ENCODE measurements at regions not wholly inside any gene's neighbourhood (a gene's known extent, or its start where the extent isn't known, plus 50 kb on each side); places are given as distances from the start of the nearest gene placed in this dataset.

DNA sequence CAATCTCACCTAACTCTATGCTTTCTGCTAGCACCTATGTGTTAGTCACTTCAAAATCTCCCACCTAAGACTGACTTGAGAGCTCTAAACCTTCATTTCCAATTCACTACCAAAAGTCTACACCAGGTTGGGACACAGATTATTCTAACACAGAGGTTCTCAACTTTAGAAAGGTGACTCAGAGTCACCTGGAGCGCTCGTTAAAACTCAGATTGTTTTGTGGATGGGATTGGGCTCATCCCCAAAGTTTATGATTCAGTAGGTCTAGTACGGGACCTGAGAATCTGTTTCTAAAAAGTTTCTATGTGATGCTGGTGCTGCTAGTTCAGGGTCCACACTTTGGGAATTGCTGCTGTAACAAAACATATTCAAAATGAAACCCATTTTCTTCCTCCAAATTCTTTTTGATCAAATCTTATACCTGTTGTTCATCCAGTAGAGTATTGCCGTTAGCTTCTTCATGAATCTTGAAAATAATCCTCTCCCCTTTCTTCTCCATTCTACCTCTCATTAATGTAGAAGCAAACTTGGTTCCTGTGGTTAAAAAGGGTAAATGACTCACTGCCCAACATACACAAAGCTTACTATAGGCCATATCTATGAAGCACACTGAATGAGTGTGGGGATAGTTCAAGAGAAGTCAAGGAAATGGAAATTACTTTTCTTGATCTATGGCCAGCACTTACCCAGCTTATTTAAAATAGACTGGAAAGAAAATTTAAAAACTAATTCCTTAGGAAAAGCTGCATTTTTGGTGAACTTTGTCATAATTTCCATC, 206.7 kb downstream of the KIF21A start:
- Histone ChIP-seq H3K36me3 (no peaks in the 10 kb centered on the region), H3K4me1 (no peaks in the 10 kb centered on the region), H3K27me3 (no peaks in the 10 kb centered on the region), H3K9me3 (no peaks in the 10 kb centered on the region), H3K4me3 (no peak overlapping the region), H3K27ac (no peak overlapping the region)
- WGBS, 4 donors = 86 to 91% (median 91%) methylated on average over 4 of the region's 4 CpGs
- ATAC-seq (no peak), DNase-seq (no peak)
- intact Hi-C loops (cut with DNase I) = no loop called here
- TF ChIP-seq, protein P1, sequence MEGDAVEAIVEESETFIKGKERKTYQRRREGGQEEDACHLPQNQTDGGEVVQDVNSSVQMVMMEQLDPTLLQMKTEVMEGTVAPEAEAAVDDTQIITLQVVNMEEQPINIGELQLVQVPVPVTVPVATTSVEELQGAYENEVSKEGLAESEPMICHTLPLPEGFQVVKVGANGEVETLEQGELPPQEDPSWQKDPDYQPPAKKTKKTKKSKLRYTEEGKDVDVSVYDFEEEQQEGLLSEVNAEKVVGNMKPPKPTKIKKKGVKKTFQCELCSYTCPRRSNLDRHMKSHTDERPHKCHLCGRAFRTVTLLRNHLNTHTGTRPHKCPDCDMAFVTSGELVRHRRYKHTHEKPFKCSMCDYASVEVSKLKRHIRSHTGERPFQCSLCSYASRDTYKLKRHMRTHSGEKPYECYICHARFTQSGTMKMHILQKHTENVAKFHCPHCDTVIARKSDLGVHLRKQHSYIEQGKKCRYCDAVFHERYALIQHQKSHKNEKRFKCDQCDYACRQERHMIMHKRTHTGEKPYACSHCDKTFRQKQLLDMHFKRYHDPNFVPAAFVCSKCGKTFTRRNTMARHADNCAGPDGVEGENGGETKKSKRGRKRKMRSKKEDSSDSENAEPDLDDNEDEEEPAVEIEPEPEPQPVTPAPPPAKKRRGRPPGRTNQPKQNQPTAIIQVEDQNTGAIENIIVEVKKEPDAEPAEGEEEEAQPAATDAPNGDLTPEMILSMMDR (IDR thresholded peaks at IDR 0.05) = no peak
- TF ChIP-seq POLR2A (IDR thresholded peaks at IDR 0.05) = no peak

DNA sequence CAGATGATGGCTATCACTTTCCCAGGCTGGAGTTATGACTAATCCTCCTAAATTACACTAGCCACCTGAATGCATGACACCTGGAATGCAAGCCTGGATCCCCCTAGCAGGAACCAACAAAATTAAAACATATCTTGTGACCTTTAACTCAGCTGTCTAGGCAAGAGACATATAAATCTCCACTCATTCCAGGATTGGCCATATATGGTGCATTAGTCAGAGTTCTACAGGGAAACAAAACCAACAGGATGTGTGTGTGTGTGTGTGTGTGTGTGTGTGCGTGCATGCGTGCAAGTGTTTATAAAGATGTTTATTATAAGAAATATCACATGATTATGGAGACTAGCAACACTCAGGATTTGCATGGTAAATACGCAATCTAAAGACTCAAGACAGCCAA, 212.8 kb downstream of the KIF21A start:
- 69 to 84% (median 77%) methylated on average over 3 of the region's 3 CpGs for WGBS, 4 donors
- Histone ChIP-seq H3K27me3 (no peaks in the 10 kb centered on the region), H3K27ac (no peak overlapping the region), H3K4me3 (no peak overlapping the region), H3K36me3 (no peaks in the 10 kb centered on the region), H3K4me1 (no peaks in the 10 kb centered on the region), H3K9me3 (no peaks in the 10 kb centered on the region)
- TF ChIP-seq POLR2A (IDR thresholded peaks at IDR 0.05) = no peak
- TF ChIP-seq, protein P1 (IDR thresholded peaks at IDR 0.05) = no peak
- intact Hi-C loops (cut with DNase I) = no loop called here
- DNase-seq (no peak), ATAC-seq (no peak)

DNA sequence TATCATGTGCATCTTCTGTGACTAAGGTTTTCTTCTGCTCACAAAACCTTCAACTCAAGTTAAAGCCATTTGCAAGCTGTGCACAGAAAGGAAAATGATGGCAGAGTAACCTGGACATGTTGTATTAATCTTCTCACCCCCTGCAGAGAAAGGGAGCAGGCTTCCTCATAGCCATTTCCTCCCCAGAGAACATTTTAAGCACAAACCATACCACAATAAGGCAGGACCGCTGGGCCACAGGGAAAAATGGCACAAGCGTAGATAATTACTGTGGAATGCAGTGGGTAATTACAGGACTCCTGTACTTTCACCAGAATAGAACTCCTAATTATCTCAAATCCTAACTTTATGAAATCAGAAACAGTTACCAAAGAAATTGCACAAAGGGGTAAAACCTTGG, 215.7 kb downstream of the KIF21A start:
- Histone ChIP-seq H3K4me1 (no peaks in the 10 kb centered on the region), H3K27me3 (no peaks in the 10 kb centered on the region), H3K9me3 (peaks cover 0 to 10% (median 2%) of the 10 kb centered on the region in 12 donors), H3K36me3 (no peaks in the 10 kb centered on the region), H3K4me3 (no peak overlapping the region), H3K27ac (no peak overlapping the region)
- ATAC-seq = no peak
- TF ChIP-seq, protein P1 (IDR thresholded peaks at IDR 0.05) = no peak
- TF ChIP-seq POLR2A (IDR thresholded peaks at IDR 0.05) = no peak
- 45 to 62% (median 53%) methylated on average over 2 of the region's 2 CpGs for WGBS, 4 donors
- no peak for DNase-seq
- intact Hi-C loops (cut with DNase I) = no loop called here

DNA sequence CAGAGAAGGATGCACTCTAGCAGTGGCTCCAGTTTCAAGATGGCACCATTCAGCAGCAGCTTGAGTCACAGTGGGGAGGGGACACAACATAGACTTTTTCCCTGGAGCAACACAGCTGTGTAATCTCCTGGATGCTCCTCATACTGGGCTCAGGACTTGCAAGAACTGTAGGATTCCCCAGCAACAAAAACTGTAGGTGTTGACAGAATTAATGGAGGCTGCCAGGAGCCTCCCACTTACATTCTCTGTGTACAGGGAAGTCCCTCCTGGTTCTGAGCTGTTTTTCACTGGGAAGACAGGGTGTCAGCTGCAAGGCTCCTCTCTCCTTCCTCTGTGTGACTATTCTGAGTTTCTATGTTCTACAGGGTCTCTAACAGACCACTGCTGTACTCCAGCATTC, 217.9 kb downstream of the KIF21A start:
- no peak for ATAC-seq
- intact Hi-C loops (cut with DNase I) = no loop called here
- H3K27ac ChIP-seq = no peak overlapping the region

More for the DNA sequence above, 217.9 kb downstream of the KIF21A start:
- Histone ChIP-seq H3K36me3 (no peaks in the 10 kb centered on the region), H3K4me1 (no peaks in the 10 kb centered on the region), H3K4me3 (no peak overlapping the region), H3K9me3 (peaks cover 0 to 11% (median 2%) of the 10 kb centered on the region in 12 donors), H3K27me3 (peaks cover 0 to 4% (median 0%) of the 10 kb centered on the region in 9 donors)
- DNase-seq = no peak
- TF ChIP-seq POLR2A (IDR thresholded peaks at IDR 0.05) = no peak
- TF ChIP-seq, protein P1 (IDR thresholded peaks at IDR 0.05) = no peak
